ENCODE measurements at regions not wholly inside any gene's neighbourhood (a gene's known extent, or its start where the extent isn't known, plus 50 kb on each side); places are given as distances from the start of the nearest gene placed in this dataset.

DNA sequence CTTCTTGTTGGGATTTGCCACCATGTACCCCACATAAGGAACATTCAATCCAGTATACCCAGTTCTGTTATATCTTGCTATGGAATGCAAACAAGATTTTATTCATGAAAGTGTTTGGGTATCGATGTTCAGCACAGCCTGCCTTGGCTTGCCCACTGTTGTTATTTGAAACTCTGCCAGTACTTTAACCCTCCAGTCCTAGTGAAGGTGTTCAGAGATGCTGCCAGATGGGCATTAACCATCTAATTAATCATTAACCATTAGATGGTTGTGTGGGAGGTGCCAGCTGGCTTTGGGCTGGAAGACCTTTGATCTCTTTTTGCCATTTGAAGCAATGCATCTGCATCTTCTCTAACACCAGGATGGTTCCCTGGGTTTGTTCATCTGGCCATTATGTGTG is 363.0 kb downstream of the SH2D4B start:
- no TSS peak for BruUV-seq (replicated peaks)
- Mint-ChIP-seq H3K4me1 (ENCODE audit: low read depth, unreplicated experiment) (no peaks in the 10 kb centered on the region), H3K27ac (ENCODE audit: unreplicated experiment) (no peak overlapping the region), H3K36me3 (ENCODE audit: insufficient read depth, unreplicated experiment) (no peaks in the 10 kb centered on the region), H3K27me3 (ENCODE audit: unreplicated experiment) (peaks cover 35% of the 10 kb centered on the region), H3K9me3 (ENCODE audit: low read depth, unreplicated experiment) (no peaks in the 10 kb centered on the region), H3K4me3 (ENCODE audit: low read depth, unreplicated experiment) (no peak overlapping the region)
- intact Hi-C loops (cut with micrococcal nuclease; ENCODE audit: unreplicated experiment): no loop called here
- CTCF ChIA-PET: interaction anchor here (0.7 kb wide), 1 partner anchor 947 kb away, joined by 3 read pairs; no protein-coding TSS in a partner anchor
- no peak for DNase-seq
- TF ChIP-seq, protein P1, sequence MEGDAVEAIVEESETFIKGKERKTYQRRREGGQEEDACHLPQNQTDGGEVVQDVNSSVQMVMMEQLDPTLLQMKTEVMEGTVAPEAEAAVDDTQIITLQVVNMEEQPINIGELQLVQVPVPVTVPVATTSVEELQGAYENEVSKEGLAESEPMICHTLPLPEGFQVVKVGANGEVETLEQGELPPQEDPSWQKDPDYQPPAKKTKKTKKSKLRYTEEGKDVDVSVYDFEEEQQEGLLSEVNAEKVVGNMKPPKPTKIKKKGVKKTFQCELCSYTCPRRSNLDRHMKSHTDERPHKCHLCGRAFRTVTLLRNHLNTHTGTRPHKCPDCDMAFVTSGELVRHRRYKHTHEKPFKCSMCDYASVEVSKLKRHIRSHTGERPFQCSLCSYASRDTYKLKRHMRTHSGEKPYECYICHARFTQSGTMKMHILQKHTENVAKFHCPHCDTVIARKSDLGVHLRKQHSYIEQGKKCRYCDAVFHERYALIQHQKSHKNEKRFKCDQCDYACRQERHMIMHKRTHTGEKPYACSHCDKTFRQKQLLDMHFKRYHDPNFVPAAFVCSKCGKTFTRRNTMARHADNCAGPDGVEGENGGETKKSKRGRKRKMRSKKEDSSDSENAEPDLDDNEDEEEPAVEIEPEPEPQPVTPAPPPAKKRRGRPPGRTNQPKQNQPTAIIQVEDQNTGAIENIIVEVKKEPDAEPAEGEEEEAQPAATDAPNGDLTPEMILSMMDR (IDR thresholded peaks at IDR 0.05; ENCODE audit: unreplicated experiment): no peak

DNA sequence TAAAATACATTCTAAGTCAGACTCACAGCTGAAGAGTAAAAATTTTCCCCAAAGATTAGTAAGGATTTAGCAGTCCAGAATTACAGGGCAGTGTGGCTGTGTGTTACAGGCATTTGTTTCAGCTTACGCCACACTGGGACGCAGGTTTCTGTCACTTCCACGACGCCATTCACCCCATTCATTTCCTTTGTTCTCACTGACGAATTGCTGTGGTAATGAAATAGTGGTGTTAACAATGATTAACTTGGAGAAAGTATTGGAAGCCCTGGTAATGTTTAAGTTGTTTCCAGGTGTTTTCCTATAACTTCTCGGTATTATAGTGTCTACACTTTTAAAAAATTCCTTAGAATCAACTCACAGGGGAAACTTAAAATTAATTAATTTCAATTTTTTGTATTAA is 370.9 kb downstream of the SH2D4B start:
- DNase-seq: no peak
- BruUV-seq (replicated peaks): no TSS peak
- TF ChIP-seq, protein P1 (IDR thresholded peaks at IDR 0.05; ENCODE audit: unreplicated experiment): no peak
- H3K4me3 Mint-ChIP-seq (ENCODE audit: low read depth, unreplicated experiment): no peak overlapping the region
- CTCF ChIA-PET: no interaction called here
- H3K27me3 Mint-ChIP-seq (ENCODE audit: unreplicated experiment): peaks cover 57% of the 10 kb centered on the region
- intact Hi-C loops (cut with micrococcal nuclease; ENCODE audit: unreplicated experiment): no loop called here
- H3K27ac Mint-ChIP-seq (ENCODE audit: unreplicated experiment): no peak overlapping the region
- no peaks in the 10 kb centered on the region for H3K36me3 Mint-ChIP-seq (ENCODE audit: insufficient read depth, unreplicated experiment)
- no peaks in the 10 kb centered on the region for H3K9me3 Mint-ChIP-seq (ENCODE audit: low read depth, unreplicated experiment)
- no peaks in the 10 kb centered on the region for H3K4me1 Mint-ChIP-seq (ENCODE audit: low read depth, unreplicated experiment)

GRCh38 chr10:80909254-80909653 is 371.6 kb downstream of the SH2D4B start:
- DNase-seq: no peak
- Mint-ChIP-seq H3K27me3 (ENCODE audit: unreplicated experiment) (peaks cover 51% of the 10 kb centered on the region), H3K4me1 (ENCODE audit: low read depth, unreplicated experiment) (no peaks in the 10 kb centered on the region), H3K9me3 (ENCODE audit: low read depth, unreplicated experiment) (no peaks in the 10 kb centered on the region), H3K36me3 (ENCODE audit: insufficient read depth, unreplicated experiment) (no peaks in the 10 kb centered on the region), H3K27ac (ENCODE audit: unreplicated experiment) (no peak overlapping the region), H3K4me3 (ENCODE audit: low read depth, unreplicated experiment) (no peak overlapping the region)
- intact Hi-C loops (cut with micrococcal nuclease; ENCODE audit: unreplicated experiment): no loop called here
- no TSS peak for BruUV-seq (replicated peaks)
- CTCF ChIA-PET: no interaction called here
- TF ChIP-seq, protein P1 (IDR thresholded peaks at IDR 0.05; ENCODE audit: unreplicated experiment): no peak

DNA sequence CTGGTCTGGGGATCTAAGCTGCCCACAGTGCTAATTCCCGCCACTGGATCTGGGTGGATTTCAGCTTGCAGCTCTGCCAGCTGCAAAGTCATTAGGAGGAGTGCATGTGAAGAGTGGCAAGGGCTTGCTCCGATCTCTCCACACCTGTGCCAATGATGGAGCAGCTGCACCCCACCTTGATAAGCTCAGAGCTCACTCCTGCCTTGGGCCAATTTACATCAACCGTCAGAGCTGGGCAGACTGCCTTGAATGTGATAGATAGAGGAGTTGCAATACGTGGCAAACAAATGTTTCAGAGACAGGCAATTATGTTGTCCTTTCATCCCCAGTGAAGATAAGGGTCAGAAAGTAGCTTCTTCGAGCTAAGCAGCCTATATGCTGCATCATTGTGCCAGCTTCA is 379.9 kb downstream of the SH2D4B start:
- BruUV-seq (replicated peaks): no TSS peak
- no peaks in the 10 kb centered on the region for H3K4me1 Mint-ChIP-seq (ENCODE audit: low read depth, unreplicated experiment)
- intact Hi-C loops (cut with micrococcal nuclease; ENCODE audit: unreplicated experiment): no loop called here
- H3K27ac Mint-ChIP-seq (ENCODE audit: unreplicated experiment): no peak overlapping the region
- H3K27me3 Mint-ChIP-seq (ENCODE audit: unreplicated experiment): peaks cover 22% of the 10 kb centered on the region
- H3K4me3 Mint-ChIP-seq (ENCODE audit: low read depth, unreplicated experiment): no peak overlapping the region
- no peaks in the 10 kb centered on the region for H3K36me3 Mint-ChIP-seq (ENCODE audit: insufficient read depth, unreplicated experiment)
- TF ChIP-seq, protein P1 (IDR thresholded peaks at IDR 0.05; ENCODE audit: unreplicated experiment): no peak
- CTCF ChIA-PET: interaction anchor here (0.6 kb wide), 1 partner anchor 358 kb away, joined by 8 read pairs; no protein-coding TSS in a partner anchor
- H3K9me3 Mint-ChIP-seq (ENCODE audit: low read depth, unreplicated experiment): no peaks in the 10 kb centered on the region
- no peak for DNase-seq
